ENCODE measurements at regions not wholly inside any gene's neighbourhood (a gene's known extent, or its start where the extent isn't known, plus 50 kb on each side); places are given as distances from the start of the nearest gene placed in this dataset.
"Not testable (repeated sequence)": the region's sequence is repeated elsewhere in the genome, so short reads cannot be mapped to it uniquely, and the experiment has no call there.

DNA sequence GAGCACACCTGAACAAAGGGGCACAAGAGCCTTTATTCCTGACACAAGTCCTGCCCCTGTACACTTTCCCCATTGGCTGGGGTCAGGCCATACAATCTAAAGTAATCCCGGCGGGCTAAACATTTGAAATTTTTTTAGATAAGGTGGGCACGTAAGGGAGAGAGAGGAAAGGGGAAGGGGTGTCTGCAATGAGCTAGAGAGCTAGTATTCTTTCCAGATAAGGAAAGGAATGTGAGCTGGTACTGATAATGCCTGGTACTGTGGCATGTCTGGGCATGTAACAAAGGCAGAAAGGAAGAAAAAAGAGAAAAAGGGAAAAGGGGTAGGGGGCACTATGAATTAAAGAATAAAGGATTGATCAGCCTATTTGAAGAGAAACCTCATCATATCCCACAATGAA, 212.0 kb upstream of the FKBP1C start:
- not testable (repeated sequence) for TF ChIP-seq CTCF (IDR thresholded peaks at IDR 0.05; ENCODE audit: low read length); EZH2 (IDR thresholded peaks at IDR 0.05; ENCODE audit: borderline replicate concordance, low read length)
